Heart left ventricle (tissue), 13 donors: ENCODE measurements at regions not wholly inside any gene's neighbourhood (a gene's known extent, or its start where the extent isn't known, plus 50 kb on each side); places are given as distances from the start of the nearest gene placed in this dataset.

Experiments used
- POLR2A ChIP-seq, 2 donors: fragments of 450-650 bp; IDR thresholded peaks; one replicate each; pipeline ENCODE4 v1.6.1; 2017; ENCODE audit warnings: antibody characterized with exemption in 2 of 2, mild to moderate bottlenecking in 2 of 2, moderate library complexity in 2 of 2
- TF ChIP-seq, protein P1 (sequence below), 12 donors: fragments of 200-600 bp; sonication (generic) in 4 of 12; IDR thresholded peaks; one replicate each; pipeline versions ENCODE4 v1.5.0 to v1.8.0; 2018 to 2022; ENCODE audit warnings: antibody characterized with exemption in 12 of 12, mild to moderate bottlenecking in 5 of 12
- donor health status: ischemic (EF 13 %, LVEDD 7.1; RV severe dilation, severe dysfunction).
- donor health status: DM: no; HTN: yes; CAD: no.
- donor health status: DM: no; HTN: no; CAD: no.
- donor health status: ischemic (EF 25% LVEDD 6.9; RV normal size, moderate dysfunction).
- donor health status: ischemic (EF 25% LVEDD 5.7; RV mildly dilated, moderate dysfunction).
- donor health status: ischemic (EF 35%, LVEDD 5.7; RV mildly dilated, moderate dysfunction).
- donor health status: nonischemic (EF 11% LVEDD 7.7; RV severe dilation, severe dysfunction).
- donor health status: DM: yes; HTN: yes; CAD: no.
- donor health status: PGD.
- donor health status: ischemic (EF 29% LVEDD 5.4; RV normal size, mild dysfunction).
- donor health status: nonischemic (EF 23%, LVEDD 6.1; RV moderate dilation, normal function).

DNA sequence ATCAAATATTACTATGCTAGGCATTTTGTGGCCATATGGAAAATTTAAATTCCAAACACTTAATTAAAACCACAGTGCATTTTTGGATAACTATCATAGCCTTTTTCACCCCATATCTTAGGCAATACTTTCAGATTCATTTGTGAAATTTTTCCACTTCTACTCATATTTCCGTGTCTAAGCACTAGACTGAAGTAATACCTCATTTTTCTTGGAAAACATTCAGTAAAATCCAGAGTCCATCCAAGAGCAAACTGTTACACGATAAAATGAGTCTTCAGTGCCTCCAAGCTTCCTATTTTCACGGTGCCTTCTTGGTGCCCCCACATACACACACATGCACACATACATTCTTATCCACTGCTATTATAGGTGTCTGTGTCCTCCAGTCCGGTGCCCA, 845.9 kb downstream of the TBL1XR1 start:
- TF ChIP-seq, protein P1, sequence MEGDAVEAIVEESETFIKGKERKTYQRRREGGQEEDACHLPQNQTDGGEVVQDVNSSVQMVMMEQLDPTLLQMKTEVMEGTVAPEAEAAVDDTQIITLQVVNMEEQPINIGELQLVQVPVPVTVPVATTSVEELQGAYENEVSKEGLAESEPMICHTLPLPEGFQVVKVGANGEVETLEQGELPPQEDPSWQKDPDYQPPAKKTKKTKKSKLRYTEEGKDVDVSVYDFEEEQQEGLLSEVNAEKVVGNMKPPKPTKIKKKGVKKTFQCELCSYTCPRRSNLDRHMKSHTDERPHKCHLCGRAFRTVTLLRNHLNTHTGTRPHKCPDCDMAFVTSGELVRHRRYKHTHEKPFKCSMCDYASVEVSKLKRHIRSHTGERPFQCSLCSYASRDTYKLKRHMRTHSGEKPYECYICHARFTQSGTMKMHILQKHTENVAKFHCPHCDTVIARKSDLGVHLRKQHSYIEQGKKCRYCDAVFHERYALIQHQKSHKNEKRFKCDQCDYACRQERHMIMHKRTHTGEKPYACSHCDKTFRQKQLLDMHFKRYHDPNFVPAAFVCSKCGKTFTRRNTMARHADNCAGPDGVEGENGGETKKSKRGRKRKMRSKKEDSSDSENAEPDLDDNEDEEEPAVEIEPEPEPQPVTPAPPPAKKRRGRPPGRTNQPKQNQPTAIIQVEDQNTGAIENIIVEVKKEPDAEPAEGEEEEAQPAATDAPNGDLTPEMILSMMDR (IDR thresholded peaks at IDR 0.05) = no peak
- TF ChIP-seq POLR2A (IDR thresholded peaks at IDR 0.05) = no peak
